ENCODE measurements at regions not wholly inside any gene's neighbourhood (a gene's known extent, or its start where the extent isn't known, plus 50 kb on each side); places are given as distances from the start of the nearest gene placed in this dataset.

DNA sequence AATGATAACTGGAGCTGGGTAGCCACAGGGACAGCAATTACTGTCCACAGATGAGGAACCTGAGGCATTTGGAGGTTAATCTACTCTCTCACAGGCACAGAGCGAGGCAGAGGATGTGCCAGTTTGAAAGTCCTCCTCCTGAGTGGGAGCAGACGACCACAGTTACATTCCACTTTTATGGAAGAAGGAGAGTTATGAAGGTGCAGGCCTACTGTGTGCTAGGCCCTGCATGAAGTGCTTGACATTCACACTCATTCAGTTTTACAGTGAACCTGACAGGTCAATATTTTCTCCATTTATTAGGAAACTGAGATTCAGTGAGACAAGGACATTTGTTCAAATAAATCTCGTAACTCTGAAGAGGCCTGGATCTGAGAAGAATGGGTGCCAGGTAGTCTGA, 142.0 kb downstream of the TDRD15 start:
- in situ Hi-C loops (cut with MboI; ENCODE audit: low sequenced_read_pairs) (no loop called here), dilution Hi-C loops (cut with HindIII; ENCODE audit: low sequenced_read_pairs, unreplicated experiment) (no loop called here), intact Hi-C loops (cut with micrococcal nuclease) (no loop called here)
- Histone ChIP-seq H3K9me1 (ENCODE audit: insufficient read depth, low read length) (no peaks in the 10 kb centered on the region), H3K9me3 (ENCODE audit: control insufficient read depth, insufficient read depth, low read length) (no peaks in the 10 kb centered on the region), H3K36me3 (ENCODE audit: control insufficient read depth, insufficient read depth, low read length) (no peaks in the 10 kb centered on the region), H4K91ac (ENCODE audit: insufficient read depth, low read depth, low read length) (no peak overlapping the region), H3K14ac (replicated peaks; ENCODE audit: low read depth, low read length) (no peak overlapping the region), H2BK120ac (ENCODE audit: low read depth, low read length) (no peak overlapping the region), H3K23ac (ENCODE audit: low read depth, low read length) (no peak overlapping the region), H3K27me3 (ENCODE audit: control insufficient read depth, insufficient read depth, low read length) (no peaks in the 10 kb centered on the region; the same call in 1 of the 2 replicates), H3K4ac (ENCODE audit: low read depth, low read length) (no peak overlapping the region), H2AFZ (replicated peaks; ENCODE audit: low read length, poor library complexity) (no peak overlapping the region), H3K56ac (ENCODE audit: extremely low read depth, insufficient read depth, low read length) (no peak overlapping the region), H3K4me2 (ENCODE audit: low read depth, low read length) (no peak overlapping the region), H2BK5ac (ENCODE audit: low read depth, low read length, poor library complexity, severe bottlenecking) (no peak overlapping the region), H3K4me1 (ENCODE audit: control insufficient read depth, insufficient read depth, low read length) (no peaks in the 10 kb centered on the region), H3K4me3 (ENCODE audit: insufficient read depth, low read depth, low read length) (no peak overlapping the region), H3K27ac (ENCODE audit: insufficient read depth, low read length) (no peak overlapping the region), H3K79me1 (ENCODE audit: low read depth in 1 of 2, low read length in 2 of 2) (no peaks in the 10 kb centered on the region), H4K5ac (ENCODE audit: low read depth, low read length) (no peak overlapping the region), H4K8ac (ENCODE audit: low read depth in 2 of 2, low read length in 2 of 2) (no peak overlapping the region), H2BK15ac (ENCODE audit: low read depth, low read length) (no peak overlapping the region), H3K18ac (ENCODE audit: low read depth, low read length) (no peak overlapping the region), H3K9ac (ENCODE audit: low read depth, low read length) (no peak overlapping the region), H2BK20ac (ENCODE audit: low read depth, low read length) (no peak overlapping the region), H2AK5ac (ENCODE audit: low read depth, low read length) (no peak overlapping the region), H2AK9ac (replicated peaks; ENCODE audit: low read depth, low read length, poor library complexity) (no peak overlapping the region), H4K20me1 (ENCODE audit: insufficient read depth, low read length) (no peaks in the 10 kb centered on the region)
- POLR2A ChIA-PET (ENCODE audit: unreplicated experiment) = no interaction called here
- TF ChIP-seq RCOR1 (IDR thresholded peaks at IDR 0.05; ENCODE audit: insufficient replicate concordance, low read length) = no peak
- TF ChIP-seq NFE2L2 (IDR thresholded peaks at IDR 0.05; ENCODE audit: low read depth, low read length) = no peak
- no peak for TF ChIP-seq MXI1 (IDR thresholded peaks at IDR 0.05; ENCODE audit: borderline replicate concordance, low read depth, low read length)
- TF ChIP-seq RFX5 (IDR thresholded peaks at IDR 0.05; ENCODE audit: low read depth, low read length) = no peak
- ATAC-seq (ENCODE audit: low read depth) (no peak), DNase-seq (no peak)
- WGBS, 2 experiments (ENCODE audit: extremely low coverage in 2 of 2, insufficient read length in 1 of 2) = 80% methylated on average over 1 of the region's 3 CpGs; no CpG with 5 or more reads in 1 of the 2 experiments
- CTCF ChIA-PET = no interaction called here
- BruUV-seq (replicated peaks) = no TSS peak

Data from IMR-90 (cell line).